MCF 10A (cell line): ENCODE measurements at regions not wholly inside any gene's neighbourhood (a gene's known extent, or its start where the extent isn't known, plus 50 kb on each side); places are given as distances from the start of the nearest gene placed in this dataset.

Source experiments
- BruUV-seq: library from RNA; stranded (reverse); fragments of 400-500 nt; replicated peaks from 2 replicates; lab custom pipeline; 2021; lab: Mats Ljungman, UMichigan
- CTCF ChIA-PET: fragments of 300-600 bp; sonication (Branson Sonifier 250); formaldehyde crosslinking; extraction: SDS; loops from one replicate; lab custom pipeline; 2021; ENCODE audit warnings: antibody characterized with exemption, inconsistent platforms; lab: Yijun Ruan, JAX
- POLR2A ChIA-PET: fragments of 300-600, 350-650 bp; sonication (Branson Sonifier 250); formaldehyde crosslinking; extraction: SDS; loops from one replicate; lab custom pipeline; 2020; ENCODE audit warnings: antibody characterized with exemption, inconsistent platforms; lab: Yijun Ruan, JAX
- DNase-seq: peaks from one replicate; pipeline ENCODE4 v3.0.0-alpha.2; 2018; ENCODE audit not compliant: unreplicated experiment
- H3K27ac Mint-ChIP-seq: one replicate; pipeline ENCODE4 v1.8.0; 2022; ENCODE audit warnings: mild to moderate bottlenecking, low read depth, mixed read lengths; ENCODE audit not compliant: unreplicated experiment
- H3K27me3 Mint-ChIP-seq: one replicate; pipeline ENCODE4 v1.8.0; 2022; ENCODE audit warnings: mixed read lengths; ENCODE audit not compliant: insufficient read depth, unreplicated experiment
- H3K36me3 Mint-ChIP-seq: one replicate; pipeline ENCODE4 v1.8.0; 2022; ENCODE audit warnings: mild to moderate bottlenecking, moderate library complexity, mixed read lengths; ENCODE audit not compliant: insufficient read depth, unreplicated experiment
- H3K4me1 Mint-ChIP-seq: one replicate; pipeline ENCODE4 v1.8.0; 2022; ENCODE audit warnings: mixed read lengths; ENCODE audit not compliant: insufficient read depth, unreplicated experiment
- H3K4me3 Mint-ChIP-seq: one replicate; pipeline ENCODE4 v1.8.0; 2022; ENCODE audit warnings: mild to moderate bottlenecking, moderate library complexity, mixed read lengths; ENCODE audit not compliant: unreplicated experiment
- H3K9me3 Mint-ChIP-seq: one replicate; pipeline ENCODE4 v1.8.0; 2022; ENCODE audit warnings: mixed read lengths; ENCODE audit not compliant: unreplicated experiment
- intact Hi-C: fragments of 100-400 bp; cut with micrococcal nuclease; formaldehyde crosslinking; loops from 2 replicates; pipeline ENCODE4 v1.14.1; 2022
- TF ChIP-seq, protein P1 (sequence below): fragments of 200-600 bp; IDR thresholded peaks from one replicate; pipeline ENCODE4 v1.8.0; 2022; ENCODE audit warnings: antibody characterized with exemption, mild to moderate bottlenecking; ENCODE audit not compliant: unreplicated experiment

DNA sequence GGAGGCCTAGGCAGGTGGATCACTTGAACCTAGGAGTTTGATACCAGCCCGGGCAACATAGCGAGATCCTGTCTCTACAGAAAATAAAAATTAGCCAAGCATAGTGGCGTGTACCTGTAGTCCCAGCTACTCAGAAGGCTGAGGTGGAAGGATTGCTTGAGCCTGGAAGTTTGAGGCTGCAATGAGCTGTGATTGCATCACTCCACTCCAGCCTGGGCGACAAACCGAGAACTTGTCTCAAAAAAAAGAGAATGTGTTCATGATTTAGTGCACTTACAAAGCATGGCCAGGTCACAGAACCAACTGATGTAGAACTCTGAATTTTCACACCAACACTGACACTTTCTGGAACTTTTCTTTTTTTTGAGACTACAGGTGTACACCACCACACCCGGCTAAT, 182.7 kb downstream of the ZFP64 start:
- peaks cover 10% of the 10 kb centered on the region for H3K36me3 Mint-ChIP-seq
- no TSS peak for BruUV-seq
- no peak for DNase-seq
- peaks cover 9% of the 10 kb centered on the region for H3K4me1 Mint-ChIP-seq
- H3K27ac Mint-ChIP-seq, result no peak overlapping the region
- TF ChIP-seq, protein P1, sequence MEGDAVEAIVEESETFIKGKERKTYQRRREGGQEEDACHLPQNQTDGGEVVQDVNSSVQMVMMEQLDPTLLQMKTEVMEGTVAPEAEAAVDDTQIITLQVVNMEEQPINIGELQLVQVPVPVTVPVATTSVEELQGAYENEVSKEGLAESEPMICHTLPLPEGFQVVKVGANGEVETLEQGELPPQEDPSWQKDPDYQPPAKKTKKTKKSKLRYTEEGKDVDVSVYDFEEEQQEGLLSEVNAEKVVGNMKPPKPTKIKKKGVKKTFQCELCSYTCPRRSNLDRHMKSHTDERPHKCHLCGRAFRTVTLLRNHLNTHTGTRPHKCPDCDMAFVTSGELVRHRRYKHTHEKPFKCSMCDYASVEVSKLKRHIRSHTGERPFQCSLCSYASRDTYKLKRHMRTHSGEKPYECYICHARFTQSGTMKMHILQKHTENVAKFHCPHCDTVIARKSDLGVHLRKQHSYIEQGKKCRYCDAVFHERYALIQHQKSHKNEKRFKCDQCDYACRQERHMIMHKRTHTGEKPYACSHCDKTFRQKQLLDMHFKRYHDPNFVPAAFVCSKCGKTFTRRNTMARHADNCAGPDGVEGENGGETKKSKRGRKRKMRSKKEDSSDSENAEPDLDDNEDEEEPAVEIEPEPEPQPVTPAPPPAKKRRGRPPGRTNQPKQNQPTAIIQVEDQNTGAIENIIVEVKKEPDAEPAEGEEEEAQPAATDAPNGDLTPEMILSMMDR, result no peak
- ChIA-PET CTCF (interaction anchor here (0.7 to 1.3 kb wide), 2 partner anchors 43 to 295 kb away, joined by 4 to 5 read pairs; no protein-coding TSS in a partner anchor), POLR2A (interaction anchor here (1.0 kb wide), 1 partner anchor 73 kb away, joined by 3 read pairs; no protein-coding TSS in a partner anchor)
- no peak overlapping the region for H3K4me3 Mint-ChIP-seq
- no peaks in the 10 kb centered on the region for H3K27me3 Mint-ChIP-seq
- intact Hi-C loops, result no loop called here
- H3K9me3 Mint-ChIP-seq, result peaks cover 8% of the 10 kb centered on the region

DNA sequence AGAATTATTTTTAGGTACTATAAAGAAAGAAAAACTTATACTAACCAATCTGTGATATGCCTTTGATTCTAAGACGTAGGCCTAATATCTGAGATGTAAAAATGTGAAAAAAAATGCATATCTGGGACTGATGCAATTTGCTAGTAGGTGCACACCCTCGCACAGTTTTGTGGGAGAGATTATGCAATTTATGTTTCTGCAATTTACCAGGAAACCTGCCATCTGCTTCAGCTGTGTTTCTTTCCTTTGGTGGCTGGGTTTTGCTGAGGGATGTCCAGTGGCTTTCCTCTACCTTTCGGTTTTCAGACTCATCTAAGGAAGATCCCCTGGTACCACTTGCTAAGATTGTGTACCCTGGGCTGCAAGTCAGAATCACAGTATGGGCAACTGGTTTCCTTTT, 186.9 kb downstream of the ZFP64 start:
- peaks cover 9% of the 10 kb centered on the region for H3K4me1 Mint-ChIP-seq
- no peaks in the 10 kb centered on the region for H3K36me3 Mint-ChIP-seq
- POLR2A ChIA-PET, result interaction anchor here (1.0 to 1.9 kb wide), 3 partner anchors 9 to 20 kb away, joined by 4 to 11 read pairs (median 4); no protein-coding TSS in a partner anchor
- H3K27ac Mint-ChIP-seq, result no peak overlapping the region
- no TSS peak for BruUV-seq
- no peaks in the 10 kb centered on the region for H3K27me3 Mint-ChIP-seq
- CTCF ChIA-PET, result interaction anchor here (0.5 to 1.6 kb wide), 5 partner anchors 17 to 408 kb away, joined by 3 to 6 read pairs (median 4); no protein-coding TSS in a partner anchor
- H3K4me3 Mint-ChIP-seq, result no peak overlapping the region
- DNase-seq, result peak; percentile 77
- intact Hi-C loops, result no loop called here
- TF ChIP-seq, protein P1, result no peak
- H3K9me3 Mint-ChIP-seq, result no peaks in the 10 kb centered on the region

DNA sequence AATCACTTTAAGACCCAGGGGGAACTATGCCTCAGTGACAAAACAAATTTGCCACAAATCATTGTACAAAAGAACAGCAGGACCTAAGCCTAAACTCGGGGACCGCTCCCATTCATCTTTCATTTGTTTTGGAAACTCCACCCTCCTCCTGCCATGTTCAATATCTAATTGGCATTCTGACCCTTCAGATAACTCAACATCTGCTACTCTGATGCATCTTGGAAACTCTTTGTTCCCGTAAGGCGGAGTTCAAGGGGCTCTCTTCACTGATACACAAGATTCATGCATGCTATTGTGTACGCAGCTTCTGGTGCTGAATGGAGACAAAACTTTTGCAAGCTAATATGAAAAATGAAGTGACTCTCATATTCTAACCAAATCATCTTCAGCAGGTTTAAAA, 187.6 kb downstream of the ZFP64 start:
- ChIA-PET POLR2A (interaction anchor here (1.3 to 1.9 kb wide), 2 partner anchors 19 kb away, joined by 4 to 11 read pairs; no protein-coding TSS in a partner anchor), CTCF (no interaction called here)
- no peaks in the 10 kb centered on the region for H3K36me3 Mint-ChIP-seq
- TF ChIP-seq, protein P1, result no peak
- BruUV-seq, result no TSS peak
- no peaks in the 10 kb centered on the region for H3K27me3 Mint-ChIP-seq
- no peak for DNase-seq
- peaks cover 9% of the 10 kb centered on the region for H3K4me1 Mint-ChIP-seq
- H3K9me3 Mint-ChIP-seq, result no peaks in the 10 kb centered on the region
- intact Hi-C loops, result no loop called here
- no peak overlapping the region for H3K27ac Mint-ChIP-seq
- no peak overlapping the region for H3K4me3 Mint-ChIP-seq

DNA sequence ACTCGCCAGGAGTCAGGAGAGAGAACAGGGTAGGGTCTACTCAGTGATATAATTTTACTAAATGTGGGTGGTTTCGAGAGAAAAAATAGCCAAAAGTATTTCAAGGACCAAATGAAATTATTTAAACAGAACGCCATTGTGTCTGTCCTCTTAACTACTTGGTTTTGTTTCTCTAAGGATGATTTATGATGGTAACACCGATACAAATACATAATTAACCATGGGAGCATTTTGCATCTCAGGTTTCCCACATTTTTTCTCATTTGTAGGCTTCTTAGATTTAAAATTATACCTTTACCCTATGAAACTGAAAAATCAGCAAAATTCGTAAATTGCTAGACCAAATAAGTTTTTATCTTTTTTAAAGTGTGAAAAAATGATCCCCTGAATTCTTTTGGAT, 188.2 kb downstream of the ZFP64 start:
- H3K27me3 Mint-ChIP-seq, result no peaks in the 10 kb centered on the region
- H3K36me3 Mint-ChIP-seq, result no peaks in the 10 kb centered on the region
- H3K9me3 Mint-ChIP-seq, result no peaks in the 10 kb centered on the region
- intact Hi-C loops, result no loop called here
- DNase-seq, result no peak
- no peak overlapping the region for H3K27ac Mint-ChIP-seq
- no TSS peak for BruUV-seq
- no peak overlapping the region for H3K4me3 Mint-ChIP-seq
- peaks cover 9% of the 10 kb centered on the region for H3K4me1 Mint-ChIP-seq
- TF ChIP-seq, protein P1, result no peak
- ChIA-PET POLR2A (no interaction called here), CTCF (no interaction called here)
